Vagina (tissue), 2 donors: ENCODE measurements at regions not wholly inside any gene's neighbourhood (a gene's known extent, or its start where the extent isn't known, plus 50 kb on each side); places are given as distances from the start of the nearest gene placed in this dataset.

ENCODE experiments used
- CTCF ChIP-seq, 3 experiments: fragments of 450-650 bp in 2 of 3; fragments of 200-600 bp in 1 of 3; sonication (generic) in 1 of 3; IDR thresholded peaks; one replicate each; pipeline ENCODE4 v1.5.1; 2017 to 2019; ENCODE audit warnings: antibody characterized with exemption in 3 of 3, mild to moderate bottlenecking in 2 of 3, moderate library complexity in 2 of 3
- POLR2A ChIP-seq, 2 donors: fragments of 450-650 bp; IDR thresholded peaks; one replicate each; pipeline ENCODE4 v1.6.1; 2017; ENCODE audit warnings: antibody characterized with exemption in 2 of 2, mild to moderate bottlenecking in 2 of 2, moderate library complexity in 2 of 2
- POLR2AphosphoS5 ChIP-seq, 2 donors: sonication (generic); formaldehyde crosslinking; IDR thresholded peaks; one replicate each; pipeline ENCODE4 v1.9.0; 2017; ENCODE audit warnings: antibody characterized with exemption in 2 of 2, mild to moderate bottlenecking in 2 of 2, low read depth in 1 of 2; ENCODE audit not compliant: insufficient read depth in 1 of 2

GRCh38 chr2:172208791-172209325 lies 106.2 kb upstream of the DLX2 start:
- no peak for TF ChIP-seq CTCF (IDR thresholded peaks at IDR 0.05)
- no peak for TF ChIP-seq POLR2AphosphoS5 (IDR thresholded peaks at IDR 0.05; ENCODE audit: insufficient read depth in 1 of 2, low read depth in 1 of 2)
- TF ChIP-seq POLR2A (IDR thresholded peaks at IDR 0.05), result no peak
